Cardiac fibroblast (primary cell): ENCODE measurements at regions not wholly inside any gene's neighbourhood (a gene's known extent, or its start where the extent isn't known, plus 50 kb on each side); places are given as distances from the start of the nearest gene placed in this dataset.

ENCODE experiments used
- DNase-seq, 2 donors: peaks; one replicate each; pipeline versions ENCODE4 v3.0.0 to v3.0.0-alpha.2; 2010; ENCODE audit warnings: low read depth in 2 of 2
- H3K4me3 ChIP-seq, 2 donors: replicated peaks in 1 of 2; 1 replicate in 1 of 2; 2 replicates in 1 of 2; pipeline ENCODE4 v1.5.1; 2011; ENCODE audit warnings: low read depth in 2 of 2, low read length in 2 of 2, mild to moderate bottlenecking in 2 of 2, moderate library complexity in 1 of 2
- CTCF ChIP-seq: IDR thresholded peaks from one replicate; pipeline ENCODE4 v1.5.1; 2011; ENCODE audit warnings: low read depth, mild to moderate bottlenecking, low read length, inconsistent platforms

GRCh38 chrX:143800150-143800549 lies 79.6 kb upstream of the SPANXN2 start:
- H3K4me3 ChIP-seq = no peak overlapping the region
- no peak for DNase-seq
- TF ChIP-seq CTCF = no peak

GRCh38 chrX:143788265-143788664 lies 67.7 kb upstream of the SPANXN2 start:
- DNase-seq = peak; percentile 55 to 62
- TF ChIP-seq CTCF = peak; percentile 49
- H3K4me3 ChIP-seq = no peak overlapping the region

- DNase-seq = no peak
- TF ChIP-seq CTCF = no peak
- no peak overlapping the region for H3K4me3 ChIP-seq
These were observed 66.8 kb upstream of the SPANXN2 start for GRCh38 chrX:143787341-143787740.

GRCh38 chrX:143781103-143781502 lies 60.6 kb upstream of the SPANXN2 start:
- no peak for TF ChIP-seq CTCF
- no peak overlapping the region for H3K4me3 ChIP-seq
- peak; percentile 2 to 19 for DNase-seq
